Karpas-422 (cell line): ENCODE measurements at regions not wholly inside any gene's neighbourhood (a gene's known extent, or its start where the extent isn't known, plus 50 kb on each side); places are given as distances from the start of the nearest gene placed in this dataset.

Experiments
- DNase-seq: peaks from one replicate; pipeline ENCODE4 v3.0.0-alpha.2; 2015
- H2AFZ ChIP-seq: fragments of 200-600 bp; sonication (generic); 2 replicates; pipeline ENCODE4 v1.6.1; 2014; ENCODE audit warnings: antibody characterized with exemption, low read length, mixed read lengths
- H3K27ac ChIP-seq: fragments of 200-600 bp; sonication (generic); 2 replicates; pipeline ENCODE4 v1.5.1; 2014; ENCODE audit warnings: mild to moderate bottlenecking, low read length, moderate library complexity
- H3K27me3 ChIP-seq: fragments of 200-600 bp; sonication (generic); 2 replicates; pipeline ENCODE4 v1.6.1; 2014; ENCODE audit warnings: low read length, mixed read lengths
- H3K36me3 ChIP-seq: fragments of 200-600 bp; sonication (generic); 2 replicates; pipeline ENCODE4 v1.6.1; 2014; ENCODE audit warnings: low read length, mixed read lengths; ENCODE audit not compliant: insufficient read depth
- H3K4me1 ChIP-seq: fragments of 200-600 bp; sonication (generic); 2 replicates; pipeline ENCODE4 v1.6.1; 2014; ENCODE audit warnings: mild to moderate bottlenecking, low read length, mixed read lengths
- H3K4me2 ChIP-seq: fragments of 200-600 bp; sonication (generic); 2 replicates; pipeline ENCODE4 v1.6.1; 2014; ENCODE audit warnings: low read length, low read depth, mild to moderate bottlenecking; ENCODE audit not compliant: poor library complexity, severe bottlenecking
- H3K4me3 ChIP-seq: fragments of 200-600 bp; sonication (generic); 2 replicates; pipeline ENCODE4 v1.5.1; 2014; ENCODE audit warnings: mild to moderate bottlenecking, antibody characterized with exemption, low read length, mixed read lengths
- H3K79me2 ChIP-seq: fragments of 200-600 bp; sonication (generic); 2 replicates; pipeline ENCODE4 v1.6.1; 2014; ENCODE audit warnings: mild to moderate bottlenecking, low read length, mixed read lengths
- H3K9ac ChIP-seq: fragments of 200-600 bp; sonication (generic); 2 replicates; pipeline ENCODE4 v1.6.0; 2014; ENCODE audit warnings: low read length
- H3K9me2 ChIP-seq: fragments of 200-600 bp; sonication (generic), shearing (Covaris generic); replicated peaks from 2 replicates; pipeline ENCODE4 v1.6.0; 2014; ENCODE audit warnings: mild to moderate bottlenecking, low read length, moderate library complexity; ENCODE audit not compliant: insufficient read depth
- H3K9me3 ChIP-seq: fragments of 300-700, 200-600 bp; sonication (generic); 2 replicates; pipeline ENCODE4 v1.6.1; 2014; ENCODE audit warnings: low read length, mixed read lengths
- H4K20me1 ChIP-seq: fragments of 200-600 bp; sonication (generic); 2 replicates; pipeline ENCODE4 v1.6.1; 2014; ENCODE audit warnings: mild to moderate bottlenecking, antibody characterized with exemption, low read length, low read depth; ENCODE audit not compliant: insufficient read depth

GRCh38 chr1:219518907-219519248 lies 94.0 kb downstream of the ZC3H11B start:
- H3K4me1 ChIP-seq: no peaks in the 10 kb centered on the region

GRCh38 chr1:219518168-219518906 lies 94.6 kb downstream of the ZC3H11B start:
- H3K36me3 ChIP-seq: no peaks in the 10 kb centered on the region
- H3K27ac ChIP-seq: no peak overlapping the region
- no peak for DNase-seq
- H3K4me2 ChIP-seq: no peak overlapping the region
- H3K79me2 ChIP-seq: no peaks in the 10 kb centered on the region
- no peak overlapping the region for H3K9ac ChIP-seq
- H3K4me1 ChIP-seq: no peaks in the 10 kb centered on the region
- no peak overlapping the region for H2AFZ ChIP-seq
- H3K27me3 ChIP-seq: no peaks in the 10 kb centered on the region
- no peak overlapping the region for H3K4me3 ChIP-seq
- H3K9me2 ChIP-seq: no peaks in the 10 kb centered on the region
- no peaks in the 10 kb centered on the region for H4K20me1 ChIP-seq
- H3K9me3 ChIP-seq: no peaks in the 10 kb centered on the region

More at GRCh38 chr1:219518907-219519248, 94.0 kb downstream of the ZC3H11B start:
- Histone ChIP-seq H4K20me1 (no peaks in the 10 kb centered on the region), H3K79me2 (no peaks in the 10 kb centered on the region), H3K9ac (no peak overlapping the region), H3K9me3 (no peaks in the 10 kb centered on the region), H3K4me2 (no peak overlapping the region), H3K27me3 (no peaks in the 10 kb centered on the region), H3K36me3 (no peaks in the 10 kb centered on the region), H2AFZ (no peak overlapping the region), H3K27ac (no peak overlapping the region), H3K9me2 (no peaks in the 10 kb centered on the region), H3K4me3 (no peak overlapping the region)
- no peak for DNase-seq

- no peak overlapping the region for H3K4me2 ChIP-seq
These were observed 95.9 kb downstream of the ZC3H11B start for GRCh38 chr1:219517031-219517430.

GRCh38 chr1:219514728-219515127 lies 98.2 kb downstream of the ZC3H11B start:
- no peaks in the 10 kb centered on the region for H3K27me3 ChIP-seq
- H3K9me2 ChIP-seq: no peaks in the 10 kb centered on the region
- H4K20me1 ChIP-seq: no peaks in the 10 kb centered on the region
- no peaks in the 10 kb centered on the region for H3K4me1 ChIP-seq
- no peak for DNase-seq
- H3K4me2 ChIP-seq: no peak overlapping the region
- no peaks in the 10 kb centered on the region for H3K79me2 ChIP-seq
- H2AFZ ChIP-seq: no peak overlapping the region
- H3K4me3 ChIP-seq: no peak overlapping the region
- no peaks in the 10 kb centered on the region for H3K9me3 ChIP-seq
- H3K27ac ChIP-seq: no peak overlapping the region
- H3K9ac ChIP-seq: no peak overlapping the region
- H3K36me3 ChIP-seq: no peaks in the 10 kb centered on the region

More at GRCh38 chr1:219517031-219517430, 95.9 kb downstream of the ZC3H11B start:
- Histone ChIP-seq H3K9me2 (no peaks in the 10 kb centered on the region), H3K4me1 (no peaks in the 10 kb centered on the region), H3K79me2 (no peaks in the 10 kb centered on the region), H4K20me1 (no peaks in the 10 kb centered on the region), H2AFZ (no peak overlapping the region), H3K27ac (no peak overlapping the region), H3K36me3 (no peaks in the 10 kb centered on the region), H3K9ac (no peak overlapping the region), H3K27me3 (no peaks in the 10 kb centered on the region), H3K4me3 (no peak overlapping the region), H3K9me3 (no peaks in the 10 kb centered on the region)
- DNase-seq: no peak

- Histone ChIP-seq H3K4me1 (no peaks in the 10 kb centered on the region), H3K9me2 (no peaks in the 10 kb centered on the region), H3K27ac (no peak overlapping the region), H3K4me3 (no peak overlapping the region), H3K9me3 (no peaks in the 10 kb centered on the region), H2AFZ (no peak overlapping the region), H3K9ac (no peak overlapping the region), H3K27me3 (no peaks in the 10 kb centered on the region), H3K4me2 (no peak overlapping the region), H3K36me3 (no peaks in the 10 kb centered on the region), H3K79me2 (no peaks in the 10 kb centered on the region), H4K20me1 (no peaks in the 10 kb centered on the region)
- DNase-seq: no peak
These were observed 105.5 kb downstream of the ZC3H11B start for GRCh38 chr1:219507437-219507836.

GRCh38 chr1:219506936-219507335 lies 106.0 kb downstream of the ZC3H11B start:
- Histone ChIP-seq H4K20me1 (no peaks in the 10 kb centered on the region), H3K27me3 (no peaks in the 10 kb centered on the region), H3K79me2 (no peaks in the 10 kb centered on the region), H3K4me3 (no peak overlapping the region), H3K4me1 (no peaks in the 10 kb centered on the region), H3K9me3 (no peaks in the 10 kb centered on the region), H3K4me2 (no peak overlapping the region), H3K9me2 (no peaks in the 10 kb centered on the region), H2AFZ (no peak overlapping the region), H3K27ac (no peak overlapping the region), H3K9ac (no peak overlapping the region), H3K36me3 (no peaks in the 10 kb centered on the region)
- DNase-seq: no peak

GRCh38 chr1:219506473-219506899 lies 106.4 kb downstream of the ZC3H11B start:
- no peak overlapping the region for H3K27ac ChIP-seq
- no peaks in the 10 kb centered on the region for H3K9me3 ChIP-seq
- no peak overlapping the region for H3K4me3 ChIP-seq
- no peak overlapping the region for H3K4me2 ChIP-seq
- no peaks in the 10 kb centered on the region for H3K27me3 ChIP-seq
- H3K79me2 ChIP-seq: no peaks in the 10 kb centered on the region
- H4K20me1 ChIP-seq: no peaks in the 10 kb centered on the region
- H2AFZ ChIP-seq: no peak overlapping the region
- DNase-seq: no peak
- H3K9me2 ChIP-seq: no peaks in the 10 kb centered on the region
- no peaks in the 10 kb centered on the region for H3K36me3 ChIP-seq
- no peak overlapping the region for H3K9ac ChIP-seq
- H3K4me1 ChIP-seq: no peaks in the 10 kb centered on the region

- H3K9me3 ChIP-seq: no peaks in the 10 kb centered on the region
- H3K9ac ChIP-seq: no peak overlapping the region
- H3K9me2 ChIP-seq: no peaks in the 10 kb centered on the region
- H3K27me3 ChIP-seq: no peaks in the 10 kb centered on the region
- no peaks in the 10 kb centered on the region for H3K79me2 ChIP-seq
- no peak overlapping the region for H3K4me3 ChIP-seq
- H3K36me3 ChIP-seq: no peaks in the 10 kb centered on the region
- no peak overlapping the region for H3K4me2 ChIP-seq
- H3K4me1 ChIP-seq: no peaks in the 10 kb centered on the region
- H2AFZ ChIP-seq: no peak overlapping the region
- DNase-seq: no peak
- no peak overlapping the region for H3K27ac ChIP-seq
- H4K20me1 ChIP-seq: no peaks in the 10 kb centered on the region
These were observed 107.0 kb downstream of the ZC3H11B start for GRCh38 chr1:219505886-219506285.
